ENCODE measurements at regions not wholly inside any gene's neighbourhood (a gene's known extent, or its start where the extent isn't known, plus 50 kb on each side); places are given as distances from the start of the nearest gene placed in this dataset.

GRCh38 chr15:47872869-47873432 is 155.6 kb downstream of the SEMA6D start:
- TF ChIP-seq, protein P1, sequence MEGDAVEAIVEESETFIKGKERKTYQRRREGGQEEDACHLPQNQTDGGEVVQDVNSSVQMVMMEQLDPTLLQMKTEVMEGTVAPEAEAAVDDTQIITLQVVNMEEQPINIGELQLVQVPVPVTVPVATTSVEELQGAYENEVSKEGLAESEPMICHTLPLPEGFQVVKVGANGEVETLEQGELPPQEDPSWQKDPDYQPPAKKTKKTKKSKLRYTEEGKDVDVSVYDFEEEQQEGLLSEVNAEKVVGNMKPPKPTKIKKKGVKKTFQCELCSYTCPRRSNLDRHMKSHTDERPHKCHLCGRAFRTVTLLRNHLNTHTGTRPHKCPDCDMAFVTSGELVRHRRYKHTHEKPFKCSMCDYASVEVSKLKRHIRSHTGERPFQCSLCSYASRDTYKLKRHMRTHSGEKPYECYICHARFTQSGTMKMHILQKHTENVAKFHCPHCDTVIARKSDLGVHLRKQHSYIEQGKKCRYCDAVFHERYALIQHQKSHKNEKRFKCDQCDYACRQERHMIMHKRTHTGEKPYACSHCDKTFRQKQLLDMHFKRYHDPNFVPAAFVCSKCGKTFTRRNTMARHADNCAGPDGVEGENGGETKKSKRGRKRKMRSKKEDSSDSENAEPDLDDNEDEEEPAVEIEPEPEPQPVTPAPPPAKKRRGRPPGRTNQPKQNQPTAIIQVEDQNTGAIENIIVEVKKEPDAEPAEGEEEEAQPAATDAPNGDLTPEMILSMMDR (IDR thresholded peaks at IDR 0.05) = no peak
- no peak for TF ChIP-seq NFE2L1 (CRISPR knock-in tag; IDR thresholded peaks at IDR 0.05)
- TF ChIP-seq, protein P2, sequence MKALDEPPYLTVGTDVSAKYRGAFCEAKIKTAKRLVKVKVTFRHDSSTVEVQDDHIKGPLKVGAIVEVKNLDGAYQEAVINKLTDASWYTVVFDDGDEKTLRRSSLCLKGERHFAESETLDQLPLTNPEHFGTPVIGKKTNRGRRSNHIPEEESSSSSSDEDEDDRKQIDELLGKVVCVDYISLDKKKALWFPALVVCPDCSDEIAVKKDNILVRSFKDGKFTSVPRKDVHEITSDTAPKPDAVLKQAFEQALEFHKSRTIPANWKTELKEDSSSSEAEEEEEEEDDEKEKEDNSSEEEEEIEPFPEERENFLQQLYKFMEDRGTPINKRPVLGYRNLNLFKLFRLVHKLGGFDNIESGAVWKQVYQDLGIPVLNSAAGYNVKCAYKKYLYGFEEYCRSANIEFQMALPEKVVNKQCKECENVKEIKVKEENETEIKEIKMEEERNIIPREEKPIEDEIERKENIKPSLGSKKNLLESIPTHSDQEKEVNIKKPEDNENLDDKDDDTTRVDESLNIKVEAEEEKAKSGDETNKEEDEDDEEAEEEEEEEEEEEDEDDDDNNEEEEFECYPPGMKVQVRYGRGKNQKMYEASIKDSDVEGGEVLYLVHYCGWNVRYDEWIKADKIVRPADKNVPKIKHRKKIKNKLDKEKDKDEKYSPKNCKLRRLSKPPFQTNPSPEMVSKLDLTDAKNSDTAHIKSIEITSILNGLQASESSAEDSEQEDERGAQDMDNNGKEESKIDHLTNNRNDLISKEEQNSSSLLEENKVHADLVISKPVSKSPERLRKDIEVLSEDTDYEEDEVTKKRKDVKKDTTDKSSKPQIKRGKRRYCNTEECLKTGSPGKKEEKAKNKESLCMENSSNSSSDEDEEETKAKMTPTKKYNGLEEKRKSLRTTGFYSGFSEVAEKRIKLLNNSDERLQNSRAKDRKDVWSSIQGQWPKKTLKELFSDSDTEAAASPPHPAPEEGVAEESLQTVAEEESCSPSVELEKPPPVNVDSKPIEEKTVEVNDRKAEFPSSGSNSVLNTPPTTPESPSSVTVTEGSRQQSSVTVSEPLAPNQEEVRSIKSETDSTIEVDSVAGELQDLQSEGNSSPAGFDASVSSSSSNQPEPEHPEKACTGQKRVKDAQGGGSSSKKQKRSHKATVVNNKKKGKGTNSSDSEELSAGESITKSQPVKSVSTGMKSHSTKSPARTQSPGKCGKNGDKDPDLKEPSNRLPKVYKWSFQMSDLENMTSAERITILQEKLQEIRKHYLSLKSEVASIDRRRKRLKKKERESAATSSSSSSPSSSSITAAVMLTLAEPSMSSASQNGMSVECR (CRISPR knock-in tag; IDR thresholded peaks at IDR 0.05; ENCODE audit: borderline replicate concordance) = no peak
- TF ChIP-seq, protein P3, sequence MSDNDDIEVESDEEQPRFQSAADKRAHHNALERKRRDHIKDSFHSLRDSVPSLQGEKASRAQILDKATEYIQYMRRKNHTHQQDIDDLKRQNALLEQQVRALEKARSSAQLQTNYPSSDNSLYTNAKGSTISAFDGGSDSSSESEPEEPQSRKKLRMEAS (CRISPR knock-in tag; IDR thresholded peaks at IDR 0.05) = no peak
- TF ChIP-seq ZNF512 (CRISPR knock-in tag; IDR thresholded peaks at IDR 0.05; ENCODE audit: borderline replicate concordance) = no peak
- TF ChIP-seq TEAD4 (CRISPR knock-in tag; IDR thresholded peaks at IDR 0.05) = no peak
